ENCODE measurements at regions not wholly inside any gene's neighbourhood (a gene's known extent, or its start where the extent isn't known, plus 50 kb on each side); places are given as distances from the start of the nearest gene placed in this dataset.

DNA sequence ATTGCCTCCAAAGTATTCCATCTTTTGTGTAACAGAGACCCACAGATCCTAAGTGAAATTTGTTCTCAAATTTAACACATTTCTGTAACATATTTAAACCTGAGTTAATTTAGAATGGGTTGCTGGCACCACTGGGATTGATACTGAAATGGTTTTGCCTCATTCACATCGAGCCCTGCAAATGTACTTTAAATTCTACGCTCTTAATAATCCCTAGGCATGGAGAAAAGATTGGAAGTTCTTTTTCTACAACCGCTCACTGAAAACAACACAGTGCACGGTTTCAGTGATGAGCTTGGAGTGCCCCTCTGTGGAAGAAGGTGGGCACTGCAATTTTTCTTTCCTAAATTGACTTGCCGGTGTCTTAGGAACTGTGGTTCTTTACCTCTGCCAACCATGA is 109.9 kb upstream of the ATP11B start:
- peak; percentile 24 to 25 for DNase-seq (ENCODE audit: low read depth in 2 of 2)

DNA sequence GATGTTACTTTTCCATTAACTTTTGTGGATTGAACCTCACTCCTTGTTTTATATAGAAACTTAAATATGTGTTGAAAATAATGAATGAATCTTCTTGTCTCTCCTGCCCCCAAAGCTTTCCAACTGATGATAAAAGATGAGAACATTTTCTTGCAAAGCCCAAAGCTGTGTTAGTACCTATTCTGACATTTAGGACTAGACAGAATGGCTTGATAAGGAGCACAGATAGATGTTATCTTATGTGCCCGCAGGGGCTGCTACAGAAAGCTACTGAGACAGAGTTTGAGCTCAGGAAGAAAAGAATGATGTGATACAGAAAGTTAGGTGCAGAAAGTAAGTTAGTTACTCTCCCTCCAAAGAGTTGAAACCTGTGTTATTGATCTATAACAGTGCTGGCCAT is 109.4 kb upstream of the ATP11B start:
- no peak for DNase-seq (ENCODE audit: low read depth in 2 of 2)

DNA sequence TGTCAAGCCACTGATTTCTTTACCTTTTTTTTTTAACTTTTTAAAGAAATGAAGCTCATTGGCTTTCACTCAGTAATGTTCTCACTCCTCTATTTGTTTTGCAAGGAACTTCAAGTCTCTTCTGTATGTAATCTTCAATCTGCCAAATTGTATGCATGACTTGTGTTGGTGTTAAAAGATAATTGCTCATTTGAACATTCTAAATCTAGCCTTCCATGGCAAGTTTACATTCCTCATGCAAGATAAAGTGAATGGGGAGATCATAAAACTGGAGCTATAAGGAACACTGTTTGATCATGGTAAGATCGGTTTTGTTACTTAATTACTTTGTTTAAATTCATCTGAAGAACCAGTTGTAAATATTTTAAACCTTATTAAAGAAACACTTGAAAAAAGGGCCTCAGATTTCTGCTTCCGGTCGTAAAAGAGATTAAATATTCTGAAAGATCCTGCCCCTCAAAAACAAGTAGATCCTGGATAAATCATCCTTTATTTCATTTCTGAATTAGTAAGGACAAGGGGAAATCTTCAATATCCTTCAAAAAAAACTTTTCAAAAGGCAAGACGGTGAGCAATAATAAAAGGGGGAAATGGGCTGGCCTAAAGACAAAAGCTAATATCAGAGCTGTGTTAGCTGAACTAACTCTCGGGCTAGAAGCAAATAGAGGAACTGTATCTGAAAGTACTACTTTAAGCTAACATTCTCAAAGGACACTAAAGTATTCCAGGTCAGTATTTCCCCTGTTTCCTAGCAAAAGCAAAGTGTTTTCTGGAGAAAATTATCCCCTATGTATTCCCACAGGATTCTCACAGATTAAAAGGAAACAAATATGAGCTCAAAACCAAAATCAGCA is 107.0 kb upstream of the ATP11B start:
- DNase-seq (ENCODE audit: low read depth in 2 of 2) = no peak

DNA sequence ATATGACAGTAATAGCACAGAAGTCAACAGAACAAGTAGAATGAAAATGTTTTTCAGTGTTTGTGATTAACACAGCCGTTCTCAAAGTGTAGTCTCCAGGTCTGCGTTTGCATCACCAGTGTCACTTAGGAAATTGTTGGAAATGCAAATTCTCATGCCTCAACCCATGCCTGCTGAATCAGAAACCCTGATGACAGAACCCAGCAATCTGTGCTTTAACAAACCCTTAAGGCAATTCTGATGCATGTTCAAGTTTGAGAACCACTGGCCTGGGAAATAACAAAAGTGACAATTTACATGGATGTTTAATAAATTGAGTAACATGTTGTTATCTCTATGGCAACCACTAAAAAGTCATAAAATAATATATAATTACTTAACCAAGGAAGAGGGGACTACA is 103.1 kb upstream of the ATP11B start:
- DNase-seq (ENCODE audit: low read depth in 2 of 2) = no peak

DNA sequence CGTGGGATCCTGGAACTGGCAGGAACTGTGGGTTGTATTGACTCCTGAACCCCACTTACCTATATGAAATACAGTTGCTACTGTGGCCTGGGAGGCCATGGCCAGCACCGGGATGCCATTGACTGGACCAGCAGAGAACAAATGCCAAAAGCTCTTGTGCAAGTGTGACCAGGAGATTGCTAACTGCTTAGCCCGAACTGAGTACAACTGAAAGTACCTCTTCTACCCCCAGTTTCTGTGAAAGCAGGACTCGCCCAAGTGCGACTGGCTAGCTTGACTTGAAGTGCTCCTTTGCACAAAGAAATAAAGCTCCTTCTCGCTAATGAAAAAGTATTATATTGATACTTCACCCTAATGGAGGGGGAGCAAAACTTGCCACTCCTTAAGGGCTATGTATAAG is 101.3 kb upstream of the ATP11B start:
- no peak for DNase-seq (ENCODE audit: low read depth in 2 of 2)

DNA sequence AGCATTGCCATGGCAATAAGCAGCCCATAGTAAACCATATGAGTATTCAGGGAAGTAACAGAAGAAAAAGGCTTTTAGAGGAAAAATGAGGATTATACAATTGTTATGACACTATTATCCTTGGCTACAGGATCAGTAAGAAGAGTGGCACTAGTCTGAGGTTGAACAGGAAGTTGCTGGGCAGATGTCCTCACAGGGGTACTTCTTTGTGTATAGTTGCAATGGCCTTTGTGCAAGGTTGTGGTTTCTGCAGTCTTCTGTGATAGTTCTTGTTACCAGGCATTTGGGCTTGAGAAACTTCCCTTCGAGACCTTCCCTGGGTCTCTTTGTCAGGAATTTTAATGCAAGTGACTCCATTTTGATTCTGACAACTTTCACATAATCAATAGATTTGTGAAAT is 100.6 kb upstream of the ATP11B start:
- no peak for DNase-seq (ENCODE audit: low read depth in 2 of 2)

DNA sequence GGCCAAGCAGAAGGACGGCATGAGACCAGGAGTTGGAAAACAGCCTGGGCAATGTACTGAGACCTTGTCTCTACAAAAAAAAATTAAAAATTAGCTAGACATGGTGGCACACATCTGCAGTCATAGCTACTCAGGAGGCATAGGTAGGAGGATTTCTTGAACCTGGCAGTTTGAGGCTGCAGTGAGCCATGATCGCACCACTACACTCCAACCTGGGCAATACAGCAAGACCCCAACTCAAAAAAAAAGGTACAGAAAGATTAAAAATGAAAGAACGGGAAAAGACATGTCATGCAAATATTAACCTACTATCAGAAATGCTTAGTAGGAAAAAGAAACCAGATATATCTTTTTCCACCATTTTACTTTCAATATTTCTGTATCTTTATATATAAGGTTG is 99.6 kb upstream of the ATP11B start:
- no peak for DNase-seq (ENCODE audit: low read depth in 2 of 2)

DNA sequence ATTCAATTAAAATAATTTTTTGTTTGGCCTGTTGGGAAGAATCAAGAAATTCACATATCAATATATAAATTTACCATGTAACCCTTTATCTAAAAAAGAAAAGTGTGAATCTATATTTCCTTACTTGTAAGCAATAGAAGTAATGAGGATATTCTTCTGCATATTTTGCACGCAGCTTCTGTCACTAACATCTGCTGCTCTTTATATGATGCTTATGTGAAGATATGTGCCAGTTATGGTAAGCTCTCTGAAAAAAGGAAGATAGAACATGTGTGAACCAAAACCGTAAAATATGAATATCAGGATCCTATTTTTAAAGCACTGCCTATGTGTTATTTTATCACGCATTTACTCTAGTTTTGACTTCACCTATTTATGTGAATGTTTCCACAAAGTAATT is 96.4 kb upstream of the ATP11B start:
- no peak for DNase-seq (ENCODE audit: low read depth in 2 of 2)

DNA sequence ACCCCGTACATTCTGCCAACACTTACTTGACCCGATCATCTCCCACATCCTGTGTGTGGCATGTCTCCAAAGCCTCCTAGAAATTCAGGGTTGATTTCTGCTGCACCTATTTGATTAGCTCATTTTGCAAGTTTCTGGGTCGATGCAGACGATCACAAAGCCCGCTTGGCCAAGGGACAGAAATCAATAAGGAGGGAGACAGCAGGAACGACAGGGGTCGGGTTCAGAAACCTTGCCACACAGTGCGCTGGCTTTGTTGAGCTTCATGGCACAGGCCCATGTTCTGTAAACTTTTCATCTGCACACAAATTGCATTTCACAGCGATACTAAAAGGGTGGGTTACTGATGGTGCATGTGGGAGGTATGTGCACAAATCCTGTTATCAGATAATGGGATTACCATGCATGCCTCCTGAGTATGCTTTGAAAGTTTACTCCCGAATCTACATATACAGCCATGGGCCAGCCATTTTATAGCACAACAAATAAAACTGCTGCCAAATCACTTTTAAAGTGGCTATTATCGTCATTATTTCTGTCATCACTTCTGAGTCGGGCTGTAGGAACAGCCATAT is 95.9 kb upstream of the ATP11B start:
- DNase-seq (ENCODE audit: low read depth in 2 of 2) = no peak

DNA sequence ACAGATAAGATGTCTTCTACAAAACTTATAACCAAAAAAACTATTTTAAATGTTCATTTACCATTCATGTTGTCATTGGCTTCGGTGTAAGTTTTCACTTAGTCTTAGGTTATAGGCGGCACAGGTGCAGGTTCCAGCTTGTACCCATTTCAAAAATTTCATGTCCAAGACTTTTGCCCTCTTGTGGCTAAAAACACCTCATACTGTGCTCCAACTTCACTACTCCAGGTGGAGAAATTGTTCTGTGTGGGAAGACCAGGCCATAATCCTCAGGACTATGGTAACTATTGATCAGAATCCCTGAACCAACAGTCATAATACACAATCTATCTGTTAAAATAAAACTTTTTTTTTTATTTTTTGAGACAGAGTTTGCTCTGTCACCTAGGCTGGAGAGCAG is 95.2 kb upstream of the ATP11B start:
- no peak for DNase-seq (ENCODE audit: low read depth in 2 of 2)

DNA sequence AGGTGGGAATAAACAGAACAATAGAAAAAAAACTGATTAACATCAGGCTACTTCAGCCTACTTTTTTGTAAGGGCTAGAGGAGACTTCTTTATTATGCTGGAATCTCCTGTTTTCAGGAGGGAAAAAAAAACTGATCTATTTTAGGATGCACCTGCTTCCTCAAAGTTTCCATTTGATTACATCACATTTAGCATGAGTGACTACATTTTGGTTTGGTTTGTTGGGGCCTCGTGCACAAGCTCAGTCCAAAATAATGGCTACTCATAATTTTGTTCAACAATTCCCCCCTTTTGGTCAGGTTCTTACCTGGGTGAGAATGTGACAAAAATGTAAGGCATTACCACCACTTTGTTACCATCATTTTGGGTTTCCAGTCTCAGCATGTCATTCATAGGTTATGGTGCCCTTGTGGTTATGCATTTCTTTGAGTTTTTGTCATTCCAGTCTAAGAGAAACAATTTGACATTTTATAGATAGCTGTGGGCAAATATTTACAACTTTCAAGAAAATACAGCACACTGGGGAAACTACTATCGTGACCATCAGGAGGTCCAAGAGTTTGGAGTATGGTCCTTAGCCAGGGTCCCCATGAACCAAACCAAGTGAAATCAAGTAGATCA is 93.6 kb upstream of the ATP11B start:
- no peak for DNase-seq (ENCODE audit: low read depth in 2 of 2)

DNA sequence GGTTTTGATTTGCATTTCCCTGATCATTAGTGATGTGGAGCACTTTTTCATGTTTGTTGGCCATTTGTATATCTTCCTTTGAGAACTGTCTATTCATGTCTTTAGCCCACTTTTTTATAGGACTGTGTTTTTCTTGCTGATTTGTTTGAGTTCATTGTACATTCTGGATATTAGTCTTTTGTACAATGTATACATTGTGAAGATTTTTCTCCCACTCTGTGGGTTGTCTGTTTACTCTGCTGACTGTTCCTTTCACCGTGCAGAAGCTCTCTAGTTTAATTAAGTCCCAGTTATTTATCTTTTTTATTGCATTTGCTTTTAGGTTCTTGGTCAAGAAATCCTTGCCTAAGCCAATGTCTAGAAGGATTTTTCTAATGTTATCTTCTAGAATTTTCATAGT is 91.1 kb upstream of the ATP11B start:
- no peak for DNase-seq (ENCODE audit: low read depth in 2 of 2)

DNA sequence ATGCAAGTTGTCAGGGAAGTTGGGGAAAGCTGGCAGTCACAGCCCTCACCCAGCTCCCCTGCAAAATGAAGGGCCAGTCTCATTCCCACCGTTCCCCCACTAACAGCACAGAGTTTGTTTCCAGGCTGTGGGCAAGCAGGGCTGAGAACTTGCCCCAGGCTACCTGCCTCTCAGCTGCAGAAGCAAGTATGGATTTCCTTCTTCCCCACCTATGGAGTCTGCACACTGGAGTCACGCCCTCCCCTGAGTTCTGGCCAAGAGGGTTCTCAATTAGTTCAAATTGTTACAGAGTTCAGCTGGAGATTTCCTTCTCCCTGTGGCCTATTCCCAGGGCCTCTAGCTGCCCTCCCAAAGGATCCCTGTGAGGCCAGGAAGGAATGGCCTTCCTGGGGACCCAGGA is 90.1 kb upstream of the ATP11B start:
- DNase-seq (ENCODE audit: low read depth in 2 of 2) = no peak

DNA sequence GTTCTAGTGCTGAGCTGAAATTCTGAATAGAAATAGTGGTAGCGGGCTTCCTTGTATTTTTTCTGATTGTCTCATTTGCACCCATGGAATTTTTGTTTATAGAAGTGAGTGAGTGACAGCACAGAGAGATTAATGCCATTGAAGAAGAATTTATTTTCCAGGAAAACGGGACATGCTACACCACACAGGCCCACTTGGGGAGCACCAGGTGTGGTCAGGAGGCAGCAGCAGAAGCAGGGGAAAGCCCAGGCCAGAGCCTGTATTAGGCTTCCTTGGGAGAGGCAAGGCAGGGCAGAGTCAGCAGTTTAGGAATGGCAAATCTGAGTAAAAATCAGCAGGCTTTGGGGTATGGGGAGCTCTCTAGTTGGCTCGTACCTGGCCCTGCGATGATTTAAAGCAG is 88.4 kb upstream of the ATP11B start:
- DNase-seq (ENCODE audit: low read depth in 2 of 2) = no peak

DNA sequence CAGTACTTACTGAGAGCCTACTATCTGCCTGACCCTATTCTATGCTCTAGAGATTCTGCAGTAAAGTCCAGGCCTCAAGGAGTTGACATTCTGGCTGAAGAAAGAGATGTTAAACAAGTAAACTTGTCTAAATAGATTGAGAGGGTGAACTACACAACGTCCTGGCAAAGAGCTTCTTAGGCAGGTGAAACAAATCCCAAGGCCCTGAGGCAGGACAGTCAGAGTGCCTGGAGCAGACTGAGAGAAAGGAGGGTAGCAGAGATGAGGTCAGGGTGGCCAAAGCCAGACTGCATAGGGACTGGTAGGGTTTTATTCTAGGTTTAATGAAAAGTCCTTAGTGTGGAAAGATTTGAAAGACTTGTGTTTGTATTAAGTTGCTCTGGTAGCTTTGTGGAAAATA is 84.5 kb upstream of the ATP11B start:
- no peak for DNase-seq (ENCODE audit: low read depth in 2 of 2)

DNA sequence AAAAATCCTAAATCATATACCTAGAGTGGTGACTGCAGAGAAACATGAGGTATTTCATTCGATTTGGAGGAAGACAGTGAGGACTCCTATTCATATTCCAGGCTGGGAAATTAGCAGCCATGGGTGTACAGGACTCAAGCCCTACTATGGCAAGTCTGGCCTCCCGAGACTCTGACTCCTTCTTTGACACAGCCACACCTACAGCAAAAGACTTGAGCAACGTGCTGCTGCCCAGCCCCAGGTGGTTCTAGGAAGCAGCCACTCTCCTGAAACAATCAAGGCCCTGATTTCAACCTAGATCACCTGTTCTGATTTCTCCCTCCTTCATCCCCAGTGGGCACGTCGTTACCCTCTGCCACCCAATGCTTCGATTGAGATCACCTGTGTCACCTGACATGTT is 84.0 kb upstream of the ATP11B start:
- no peak for DNase-seq (ENCODE audit: low read depth in 2 of 2)

DNA sequence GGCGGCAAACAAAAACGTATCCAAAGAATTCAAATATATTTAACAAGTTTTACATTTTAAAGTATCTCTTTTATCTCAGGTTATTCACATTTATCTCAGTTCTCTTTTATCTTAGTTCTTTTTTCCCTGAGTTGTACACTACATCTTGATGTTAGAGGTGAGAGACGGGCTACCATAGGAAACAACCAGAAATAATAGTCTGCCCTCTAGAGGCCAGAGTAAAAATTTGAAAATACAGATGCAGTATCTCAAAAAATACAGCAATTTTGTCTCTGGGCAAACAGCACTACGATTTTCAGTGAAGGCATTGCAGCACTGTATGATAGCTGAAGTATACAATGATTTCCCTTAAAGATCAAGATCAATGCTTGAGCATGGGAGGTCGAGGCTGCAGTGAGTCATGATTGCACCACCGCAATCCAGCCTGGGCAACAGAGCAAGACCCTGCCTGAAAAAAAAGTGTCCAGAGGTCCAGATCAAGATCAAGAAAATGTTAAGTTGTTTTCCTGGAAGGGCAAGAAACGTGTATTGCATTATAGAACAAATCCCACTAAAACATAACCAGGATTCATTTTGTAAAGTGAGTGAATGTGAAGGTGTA is 82.6 kb upstream of the ATP11B start:
- DNase-seq (ENCODE audit: low read depth in 2 of 2) = no peak

DNA sequence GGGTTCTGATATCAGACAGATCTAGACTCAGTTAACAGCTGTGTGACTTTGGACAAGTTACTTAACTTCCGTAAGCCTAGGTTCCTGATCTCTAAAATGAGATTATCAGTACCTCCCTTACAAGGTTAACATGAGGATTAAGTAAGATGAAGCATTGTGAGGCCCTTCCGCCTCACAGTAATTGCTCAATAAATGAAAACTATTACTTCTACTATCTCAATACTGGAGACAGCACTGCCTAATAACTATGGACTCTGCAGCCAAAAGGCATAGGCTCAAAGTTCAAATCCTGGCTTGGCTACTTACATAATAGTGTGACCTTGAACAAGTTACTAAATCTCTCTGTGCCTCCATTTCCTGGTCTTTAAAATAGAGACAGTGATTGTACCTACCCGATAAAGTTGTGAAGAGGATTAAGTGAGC is 82.0 kb upstream of the ATP11B start:
- DNase-seq (ENCODE audit: low read depth in 2 of 2) = no peak

DNA sequence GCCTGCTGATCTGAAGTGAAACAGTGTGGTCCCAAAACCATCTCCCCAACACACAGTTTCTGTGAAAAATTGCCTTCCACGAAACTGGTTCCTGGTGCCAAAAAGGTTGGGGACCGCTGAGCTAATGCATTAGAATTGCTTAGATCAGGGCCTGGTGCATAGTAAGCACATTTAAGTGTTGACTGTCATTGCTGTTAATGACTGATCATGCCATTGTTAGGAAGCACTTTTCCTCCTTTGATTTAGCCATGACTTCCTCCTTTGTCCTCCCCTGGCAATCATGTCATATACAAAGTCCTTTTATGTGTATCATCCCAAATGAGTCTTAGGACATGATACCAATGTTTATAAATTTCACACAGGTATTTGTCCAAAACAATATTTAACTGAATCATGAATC is 81.5 kb upstream of the ATP11B start:
- DNase-seq (ENCODE audit: low read depth in 2 of 2) = no peak

DNA sequence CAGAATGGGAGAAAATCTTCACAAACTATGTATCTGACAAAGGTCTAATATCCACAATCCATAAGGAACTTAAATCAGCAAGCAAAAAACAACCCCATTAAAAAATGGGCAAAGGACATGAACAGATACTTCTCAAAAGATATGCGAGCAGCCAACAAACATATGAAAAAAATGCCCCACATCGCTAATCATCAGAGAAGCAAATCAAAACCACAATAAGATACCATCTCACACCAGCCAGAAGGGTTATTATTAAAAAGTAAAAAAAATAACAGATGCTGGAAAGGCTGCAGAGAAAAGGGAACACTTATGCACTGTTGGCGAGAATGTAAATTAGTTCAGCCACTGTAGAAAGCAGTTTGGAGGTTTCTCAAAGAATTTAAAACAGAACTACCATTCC is 80.2 kb upstream of the ATP11B start:
- no peak for DNase-seq (ENCODE audit: low read depth in 2 of 2)

DNA sequence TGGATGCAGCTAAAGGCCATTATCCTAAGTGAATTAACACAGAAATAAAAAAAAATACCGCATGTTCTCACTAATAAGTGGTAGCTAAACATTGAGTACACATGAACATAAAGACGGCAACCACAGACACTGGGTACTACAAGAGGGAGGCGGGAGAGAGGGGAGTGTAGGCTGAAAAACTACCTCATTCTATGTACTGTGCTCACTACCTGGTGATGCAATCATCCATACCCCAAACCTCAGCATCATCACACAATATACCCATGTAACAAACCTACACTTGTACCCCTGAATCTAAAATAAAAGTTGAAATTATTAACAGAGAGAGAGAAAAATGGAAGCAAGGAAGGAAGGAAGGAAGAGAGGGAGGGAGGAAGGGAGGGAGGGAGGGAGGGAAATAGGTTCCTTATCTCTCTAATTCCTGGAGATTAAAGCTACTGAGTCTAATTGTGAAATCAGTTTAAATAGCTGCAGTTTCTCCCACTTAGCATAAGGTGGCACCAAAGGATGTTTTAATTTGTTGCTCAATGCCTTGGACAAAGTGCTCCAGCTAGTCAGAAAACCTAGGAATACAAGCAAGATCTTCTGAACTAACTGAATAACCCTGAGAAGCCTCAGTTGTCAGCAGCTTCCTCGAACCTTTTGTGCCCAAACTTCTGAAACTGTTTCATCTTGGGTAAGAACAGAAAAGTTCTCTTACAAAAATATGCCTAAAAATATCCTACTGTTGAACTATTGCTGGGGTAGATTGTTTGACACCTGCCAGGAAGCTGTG is 79.4 kb upstream of the ATP11B start:
- DNase-seq (ENCODE audit: low read depth in 2 of 2) = peak; percentile 24 to 38

DNA sequence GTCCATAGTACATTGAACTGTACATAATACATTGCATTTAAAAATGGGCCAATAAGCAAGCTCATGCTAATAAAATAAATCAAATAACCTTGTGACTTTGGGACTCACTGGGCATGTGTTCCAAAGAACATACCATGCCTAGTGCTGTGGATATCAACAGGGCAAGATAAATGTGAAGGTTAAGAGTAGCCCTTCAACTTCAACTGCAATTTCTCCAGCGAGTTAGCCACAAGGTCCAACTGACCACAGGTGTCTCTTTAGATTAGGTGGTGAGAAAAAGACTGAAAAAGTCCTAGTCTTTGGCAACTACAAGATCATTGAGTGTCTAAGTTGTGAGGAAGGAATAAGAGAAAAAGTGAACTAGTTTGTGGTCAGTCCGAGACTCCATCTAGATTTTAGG is 78.3 kb upstream of the ATP11B start:
- DNase-seq (ENCODE audit: low read depth in 2 of 2) = no peak
